ENCODE measurements at regions not wholly inside any gene's neighbourhood (a gene's known extent, or its start where the extent isn't known, plus 50 kb on each side); places are given as distances from the start of the nearest gene placed in this dataset.

DNA sequence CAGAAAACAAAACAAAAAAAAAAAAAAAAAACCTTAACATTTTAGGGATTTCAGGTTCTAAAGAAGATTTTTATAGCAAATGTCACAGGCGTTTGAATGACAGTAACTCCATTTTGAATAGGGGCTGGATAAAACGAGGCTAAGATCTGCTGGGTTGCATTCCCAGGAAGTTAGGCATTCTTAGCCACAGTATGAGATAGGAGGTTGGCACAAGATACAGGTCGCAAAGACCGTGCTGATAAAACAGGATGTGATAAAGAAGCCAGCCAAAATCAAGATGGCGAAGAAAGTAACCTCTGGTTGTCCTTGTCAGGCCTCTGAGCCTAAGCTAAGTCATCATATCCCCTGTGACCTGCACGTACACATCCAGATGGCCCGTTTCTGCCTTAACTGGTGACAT lies 425.6 kb upstream of the PTPRD start:
- Histone ChIP-seq H3K9me1 (ENCODE audit: insufficient read depth, low read length) (no peaks in the 10 kb centered on the region), H3K9ac (ENCODE audit: low read depth, low read length) (no peak overlapping the region), H2BK15ac (ENCODE audit: low read depth, low read length) (no peak overlapping the region), H3K4me1 (ENCODE audit: control insufficient read depth, insufficient read depth, low read length) (no peaks in the 10 kb centered on the region), H3K79me1 (ENCODE audit: low read depth in 1 of 2, low read length in 2 of 2) (no peaks in the 10 kb centered on the region), H2AFZ (replicated peaks; ENCODE audit: low read length, poor library complexity) (no peak overlapping the region), H3K23ac (ENCODE audit: low read depth, low read length) (no peak overlapping the region), H4K20me1 (ENCODE audit: insufficient read depth, low read length) (no peaks in the 10 kb centered on the region), H3K36me3 (ENCODE audit: control insufficient read depth, insufficient read depth, low read length) (no peaks in the 10 kb centered on the region), H3K14ac (replicated peaks; ENCODE audit: low read depth, low read length) (no peak overlapping the region), H3K4me3 (ENCODE audit: insufficient read depth, low read depth, low read length) (no peak overlapping the region), H2BK120ac (ENCODE audit: low read depth, low read length) (no peak overlapping the region), H4K5ac (ENCODE audit: low read depth, low read length) (no peak overlapping the region), H3K9me3 (ENCODE audit: control insufficient read depth, insufficient read depth, low read length) (no peaks in the 10 kb centered on the region), H2AK9ac (replicated peaks; ENCODE audit: low read depth, low read length, poor library complexity) (no peak overlapping the region), H3K27me3 (ENCODE audit: control insufficient read depth, insufficient read depth, low read length) (no peaks in the 10 kb centered on the region), H3K18ac (ENCODE audit: low read depth, low read length) (no peak overlapping the region), H3K56ac (ENCODE audit: extremely low read depth, insufficient read depth, low read length) (no peak overlapping the region), H3K4ac (ENCODE audit: low read depth, low read length) (no peak overlapping the region), H3K4me2 (ENCODE audit: low read depth, low read length) (no peak overlapping the region), H3K27ac (ENCODE audit: insufficient read depth, low read length) (no peak overlapping the region), H2AK5ac (ENCODE audit: low read depth, low read length) (no peak overlapping the region), H2BK5ac (ENCODE audit: low read depth, low read length, poor library complexity, severe bottlenecking) (no peak overlapping the region), H4K91ac (ENCODE audit: insufficient read depth, low read depth, low read length) (no peak overlapping the region), H2BK20ac (ENCODE audit: low read depth, low read length) (no peak overlapping the region), H4K8ac (ENCODE audit: low read depth in 2 of 2, low read length in 2 of 2) (no peak overlapping the region)
- ChIA-PET CTCF (no interaction called here), POLR2A (ENCODE audit: unreplicated experiment) (no interaction called here)
- ATAC-seq (ENCODE audit: low read depth) (no peak), DNase-seq (no peak)
- no peak for TF ChIP-seq RFX5 (IDR thresholded peaks at IDR 0.05; ENCODE audit: low read depth, low read length)
- no peak for TF ChIP-seq MAZ (IDR thresholded peaks at IDR 0.05; ENCODE audit: borderline replicate concordance, low read depth, low read length)
- TF ChIP-seq RCOR1 (IDR thresholded peaks at IDR 0.05; ENCODE audit: insufficient replicate concordance, low read length) = no peak
- TF ChIP-seq, protein P1, sequence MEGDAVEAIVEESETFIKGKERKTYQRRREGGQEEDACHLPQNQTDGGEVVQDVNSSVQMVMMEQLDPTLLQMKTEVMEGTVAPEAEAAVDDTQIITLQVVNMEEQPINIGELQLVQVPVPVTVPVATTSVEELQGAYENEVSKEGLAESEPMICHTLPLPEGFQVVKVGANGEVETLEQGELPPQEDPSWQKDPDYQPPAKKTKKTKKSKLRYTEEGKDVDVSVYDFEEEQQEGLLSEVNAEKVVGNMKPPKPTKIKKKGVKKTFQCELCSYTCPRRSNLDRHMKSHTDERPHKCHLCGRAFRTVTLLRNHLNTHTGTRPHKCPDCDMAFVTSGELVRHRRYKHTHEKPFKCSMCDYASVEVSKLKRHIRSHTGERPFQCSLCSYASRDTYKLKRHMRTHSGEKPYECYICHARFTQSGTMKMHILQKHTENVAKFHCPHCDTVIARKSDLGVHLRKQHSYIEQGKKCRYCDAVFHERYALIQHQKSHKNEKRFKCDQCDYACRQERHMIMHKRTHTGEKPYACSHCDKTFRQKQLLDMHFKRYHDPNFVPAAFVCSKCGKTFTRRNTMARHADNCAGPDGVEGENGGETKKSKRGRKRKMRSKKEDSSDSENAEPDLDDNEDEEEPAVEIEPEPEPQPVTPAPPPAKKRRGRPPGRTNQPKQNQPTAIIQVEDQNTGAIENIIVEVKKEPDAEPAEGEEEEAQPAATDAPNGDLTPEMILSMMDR (conservative IDR thresholded peaks at IDR 0.05; ENCODE audit: low read depth, low read length) = no peak
- no peak for TF ChIP-seq POLR2A (IDR thresholded peaks at IDR 0.05; ENCODE audit: low read depth, low read length)
- no peak for TF ChIP-seq SMC3 (IDR thresholded peaks at IDR 0.05; ENCODE audit: low read depth, low read length)
- TF ChIP-seq RAD21 (IDR thresholded peaks at IDR 0.05; ENCODE audit: low read length) = no peak
- TF ChIP-seq, protein P2, sequence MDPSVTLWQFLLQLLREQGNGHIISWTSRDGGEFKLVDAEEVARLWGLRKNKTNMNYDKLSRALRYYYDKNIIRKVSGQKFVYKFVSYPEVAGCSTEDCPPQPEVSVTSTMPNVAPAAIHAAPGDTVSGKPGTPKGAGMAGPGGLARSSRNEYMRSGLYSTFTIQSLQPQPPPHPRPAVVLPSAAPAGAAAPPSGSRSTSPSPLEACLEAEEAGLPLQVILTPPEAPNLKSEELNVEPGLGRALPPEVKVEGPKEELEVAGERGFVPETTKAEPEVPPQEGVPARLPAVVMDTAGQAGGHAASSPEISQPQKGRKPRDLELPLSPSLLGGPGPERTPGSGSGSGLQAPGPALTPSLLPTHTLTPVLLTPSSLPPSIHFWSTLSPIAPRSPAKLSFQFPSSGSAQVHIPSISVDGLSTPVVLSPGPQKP (IDR thresholded peaks at IDR 0.05; ENCODE audit: borderline replicate concordance, low read depth, low read length) = no peak
- TF ChIP-seq MXI1 (IDR thresholded peaks at IDR 0.05; ENCODE audit: borderline replicate concordance, low read depth, low read length) = no peak
- TF ChIP-seq, protein P3, sequence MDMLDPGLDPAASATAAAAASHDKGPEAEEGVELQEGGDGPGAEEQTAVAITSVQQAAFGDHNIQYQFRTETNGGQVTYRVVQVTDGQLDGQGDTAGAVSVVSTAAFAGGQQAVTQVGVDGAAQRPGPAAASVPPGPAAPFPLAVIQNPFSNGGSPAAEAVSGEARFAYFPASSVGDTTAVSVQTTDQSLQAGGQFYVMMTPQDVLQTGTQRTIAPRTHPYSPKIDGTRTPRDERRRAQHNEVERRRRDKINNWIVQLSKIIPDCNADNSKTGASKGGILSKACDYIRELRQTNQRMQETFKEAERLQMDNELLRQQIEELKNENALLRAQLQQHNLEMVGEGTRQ (IDR thresholded peaks at IDR 0.05; ENCODE audit: low read depth, low read length) = no peak
- no peak for TF ChIP-seq FOS (IDR thresholded peaks at IDR 0.05; ENCODE audit: low read depth, low read length)
- TF ChIP-seq CEBPB (IDR thresholded peaks at IDR 0.05; ENCODE audit: low read depth, low read length) = no peak
- TF ChIP-seq CHD1 (IDR thresholded peaks at IDR 0.05; ENCODE audit: low read depth, low read length) = no peak
- 10% methylated on average over 2 of the region's 7 CpGs; no CpG with 5 or more reads in 1 of the 2 experiments for WGBS, 2 experiments (ENCODE audit: extremely low coverage in 2 of 2, insufficient read length in 1 of 2)
- dilution Hi-C loops (cut with HindIII; ENCODE audit: low sequenced_read_pairs, unreplicated experiment) = no loop called here
- in situ Hi-C loops (cut with MboI; ENCODE audit: low sequenced_read_pairs) = no loop called here
- intact Hi-C loops (cut with micrococcal nuclease) = no loop called here
- BruUV-seq (replicated peaks) = no TSS peak

Measured in IMR-90 (cell line).